Esophagus muscularis mucosa (tissue), 4 donors: ENCODE measurements at regions not wholly inside any gene's neighbourhood (a gene's known extent, or its start where the extent isn't known, plus 50 kb on each side); places are given as distances from the start of the nearest gene placed in this dataset.

Experiments used
- DNase-seq: peaks from one replicate; pipeline ENCODE4 v3.0.0-alpha.2; 2017; ENCODE audit errors: extremely low spot score
- H3K27ac ChIP-seq, 4 donors: fragments of 200-600 bp; sonication (generic); replicated peaks in 1 of 4; 1 replicate in 3 of 4; 2 replicates in 1 of 4; pipeline ENCODE4 v1.5.1; 2016 to 2019; ENCODE audit warnings: mild to moderate bottlenecking in 1 of 4
- H3K27me3 ChIP-seq, 4 donors: fragments of 200-600 bp; sonication (generic); one replicate each; pipeline versions ENCODE4 v1.5.1 to v1.6.0; 2016 to 2019
- H3K36me3 ChIP-seq, 4 donors: fragments of 200-600 bp; sonication (generic); one replicate each; pipeline ENCODE4 v1.5.1; 2016 to 2019
- H3K4me1 ChIP-seq, 4 donors: fragments of 200-600 bp; sonication (generic); one replicate each; pipeline ENCODE4 v1.5.1; 2016 to 2019
- H3K4me3 ChIP-seq, 4 donors: fragments of 200-600 bp; sonication (generic); 1 replicate in 2 of 4; 2 replicates in 2 of 4; pipeline ENCODE4 v1.5.1; 2016 to 2019; ENCODE audit warnings: mild to moderate bottlenecking in 4 of 4, moderate library complexity in 1 of 4
- H3K9me3 ChIP-seq, 4 donors: fragments of 200-600 bp; sonication (generic); 1 replicate in 3 of 4; 2 replicates in 1 of 4; pipeline ENCODE4 v1.5.1; 2016 to 2019
- CTCF ChIP-seq, 3 experiments: fragments of 200-600 bp in 2 of 3; fragments of 450-650 bp in 1 of 3; sonication (generic) in 2 of 3; IDR thresholded peaks; one replicate each; pipeline ENCODE4 v1.5.1; 2017 to 2019; ENCODE audit warnings: antibody characterized with exemption in 3 of 3, mild to moderate bottlenecking in 2 of 3, moderate library complexity in 1 of 3
- EP300 ChIP-seq: sonication (generic); formaldehyde crosslinking; IDR thresholded peaks from one replicate; pipeline ENCODE4 v1.6.1; 2017; ENCODE audit warnings: antibody characterized with exemption
- POLR2A ChIP-seq: fragments of 450-650 bp; IDR thresholded peaks from one replicate; pipeline ENCODE4 v1.6.1; 2017; ENCODE audit warnings: antibody characterized with exemption, moderate library complexity, mild to moderate bottlenecking, low read depth
- POLR2AphosphoS5 ChIP-seq, 2 donors: sonication (generic); formaldehyde crosslinking; IDR thresholded peaks; one replicate each; pipeline ENCODE4 v1.6.1; 2017; ENCODE audit warnings: antibody characterized with exemption in 2 of 2
- WGBS: methylation state at CpG from one replicate; pipeline ENCODE4 v1.1.5; 2018; 5-methylcytosine and 5-hydroxymethylcytosine counted together
- intact Hi-C: fragments of 100-400 bp; cut with DNase I; formaldehyde crosslinking; loops from one replicate; pipeline ENCODE4 v1.15.1; 2023

DNA sequence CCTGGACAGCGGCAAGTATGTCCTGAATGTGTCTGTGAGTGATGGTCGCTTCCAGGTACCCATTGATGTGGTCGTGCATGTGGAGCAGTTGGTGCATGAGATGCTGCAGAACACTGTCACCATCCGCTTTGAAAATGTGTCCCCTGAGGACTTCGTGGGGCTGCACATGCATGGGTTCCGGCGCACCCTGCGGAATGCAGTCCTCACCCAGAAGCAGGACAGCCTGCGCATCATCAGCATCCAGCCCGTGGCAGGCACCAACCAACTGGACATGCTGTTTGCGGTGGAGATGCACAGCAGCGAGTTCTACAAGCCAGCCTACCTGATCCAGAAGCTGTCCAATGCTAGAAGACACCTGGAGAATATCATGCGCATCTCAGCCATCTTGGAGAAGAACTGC, 125.3 kb upstream of the MTNR1B start:
- WGBS: 91% methylated on average over 6 of the region's 13 CpGs
- H3K4me1 ChIP-seq: no peaks in the 10 kb centered on the region
- H3K4me3 ChIP-seq: no peak overlapping the region
- no peak for DNase-seq
- H3K27ac ChIP-seq: no peak overlapping the region
- no peaks in the 10 kb centered on the region for H3K9me3 ChIP-seq
- no peaks in the 10 kb centered on the region for H3K27me3 ChIP-seq
- TF ChIP-seq POLR2A (no peak), POLR2AphosphoS5 (IDR thresholded peaks at IDR 0.05) (no peak), CTCF (IDR thresholded peaks at IDR 0.05) (no peak), EP300 (no peak)
- peaks cover 0 to 2% (median 0%) of the 10 kb centered on the region in 4 donors for H3K36me3 ChIP-seq
- intact Hi-C loops: no loop called here

DNA sequence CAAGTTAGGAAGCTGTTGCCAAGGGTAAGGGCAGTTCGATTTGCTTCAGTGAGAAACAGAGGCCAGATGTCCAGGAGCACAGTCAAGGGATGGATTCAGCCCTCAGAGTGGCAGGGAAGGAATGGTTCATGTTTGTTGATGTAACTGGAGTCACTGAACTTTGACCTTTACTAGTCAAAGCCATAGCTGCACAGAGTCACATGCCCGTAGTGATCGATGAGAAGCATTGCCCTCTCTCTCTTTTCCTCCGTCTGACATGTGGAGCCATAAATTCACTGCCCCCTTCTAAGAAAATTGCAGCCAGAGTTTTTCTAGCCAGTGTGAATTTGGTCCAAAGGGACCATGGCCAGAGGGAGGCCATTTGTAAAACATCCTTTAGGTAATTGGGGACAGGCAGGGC, 124.1 kb upstream of the MTNR1B start:
- Histone ChIP-seq H3K4me3 (no peak overlapping the region), H3K27me3 (no peaks in the 10 kb centered on the region), H3K4me1 (no peaks in the 10 kb centered on the region), H3K36me3 (peaks cover 0 to 2% (median 0%) of the 10 kb centered on the region in 4 donors), H3K27ac (no peak overlapping the region), H3K9me3 (no peaks in the 10 kb centered on the region)
- DNase-seq: no peak
- intact Hi-C loops: no loop called here
- TF ChIP-seq EP300 (no peak), POLR2AphosphoS5 (IDR thresholded peaks at IDR 0.05) (no peak), CTCF (IDR thresholded peaks at IDR 0.05) (no peak), POLR2A (no peak)
- 76% methylated on average over 4 of the region's 4 CpGs for WGBS

DNA sequence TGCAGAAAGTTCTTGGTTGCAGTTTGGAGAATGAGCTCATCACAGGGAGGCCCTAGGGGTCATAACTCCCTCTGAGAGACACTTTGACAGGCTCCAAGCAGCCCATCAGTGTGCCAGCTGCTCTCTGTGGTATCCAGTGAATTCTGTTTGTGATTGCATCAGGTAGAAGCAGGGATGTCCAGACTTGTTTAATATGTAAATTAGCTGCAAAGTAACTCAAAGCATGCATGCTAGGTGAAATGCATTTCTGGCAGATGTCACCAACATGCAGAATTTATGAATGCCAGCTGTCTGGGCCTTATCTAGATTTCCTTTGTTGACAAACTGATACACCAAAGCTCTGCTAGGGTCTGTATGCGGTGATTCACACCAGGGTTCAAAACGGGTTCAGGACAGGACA, 123.6 kb upstream of the MTNR1B start:
- Histone ChIP-seq H3K36me3 (peaks cover 0 to 2% (median 0%) of the 10 kb centered on the region in 4 donors), H3K27ac (no peak overlapping the region), H3K4me1 (no peaks in the 10 kb centered on the region), H3K9me3 (no peaks in the 10 kb centered on the region), H3K27me3 (no peaks in the 10 kb centered on the region), H3K4me3 (no peak overlapping the region)
- 83% methylated on average over 2 of the region's 2 CpGs for WGBS
- TF ChIP-seq POLR2AphosphoS5 (IDR thresholded peaks at IDR 0.05): no peak
- DNase-seq: no peak
- intact Hi-C loops: no loop called here

DNA sequence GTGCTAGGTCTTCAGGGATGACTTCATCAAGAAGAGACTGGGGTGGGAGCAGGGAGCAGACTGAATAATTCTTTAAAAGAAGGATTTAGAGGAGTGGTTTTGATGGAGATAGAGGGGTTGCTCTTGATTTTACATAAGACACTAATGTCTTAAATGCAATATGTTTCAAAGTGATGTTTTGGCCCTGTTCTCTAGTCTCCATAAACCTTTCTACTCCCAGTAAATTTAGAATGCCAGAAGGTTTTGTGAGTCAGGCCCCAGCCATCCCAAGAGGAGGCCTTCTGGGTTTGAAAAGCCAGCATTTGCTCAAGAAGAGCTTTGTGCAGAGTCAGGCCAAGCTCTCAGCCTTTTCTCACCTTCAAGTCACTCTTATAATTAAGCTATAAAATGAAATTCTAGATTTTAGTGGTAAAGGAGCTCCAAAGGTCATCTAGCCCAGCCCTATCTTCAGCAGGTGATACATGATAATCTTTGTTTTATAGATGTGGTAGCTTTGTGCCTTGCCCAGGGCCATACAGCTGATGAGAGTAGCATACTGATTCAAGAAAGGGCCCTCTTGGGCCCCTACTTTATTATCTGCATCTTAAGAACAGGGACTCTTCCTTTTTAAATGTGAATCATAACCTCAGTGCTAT, 122.8 kb upstream of the MTNR1B start:
- Histone ChIP-seq H3K27me3 (no peaks in the 10 kb centered on the region), H3K9me3 (no peaks in the 10 kb centered on the region), H3K4me1 (no peaks in the 10 kb centered on the region), H3K27ac (no peak overlapping the region), H3K4me3 (no peak overlapping the region), H3K36me3 (no peaks in the 10 kb centered on the region)
- no peak for DNase-seq
- no peak for TF ChIP-seq CTCF (IDR thresholded peaks at IDR 0.05)
- TF ChIP-seq POLR2AphosphoS5 (IDR thresholded peaks at IDR 0.05): no peak
- TF ChIP-seq EP300: no peak
- TF ChIP-seq POLR2A: no peak
- intact Hi-C loops: no loop called here

- H3K27me3 ChIP-seq: no peaks in the 10 kb centered on the region
- H3K9me3 ChIP-seq: no peaks in the 10 kb centered on the region
- H3K36me3 ChIP-seq: no peaks in the 10 kb centered on the region
- H3K4me3 ChIP-seq: no peak overlapping the region
- no peak for DNase-seq
- 95% methylated on average over 4 of the region's 4 CpGs for WGBS
- intact Hi-C loops: no loop called here
- no peak for TF ChIP-seq POLR2AphosphoS5 (IDR thresholded peaks at IDR 0.05)
- TF ChIP-seq POLR2A: no peak
- no peak for TF ChIP-seq EP300
- TF ChIP-seq CTCF (IDR thresholded peaks at IDR 0.05): no peak
- no peak overlapping the region for H3K27ac ChIP-seq
- peaks cover 0 to 12% (median 6%) of the 10 kb centered on the region in 4 donors for H3K4me1 ChIP-seq
Measured at GRCh38 chr11:92848578-92848977, 120.9 kb upstream of the MTNR1B start.
